KMS-11 (cell line): ENCODE measurements at regions not wholly inside any gene's neighbourhood (a gene's known extent, or its start where the extent isn't known, plus 50 kb on each side); places are given as distances from the start of the nearest gene placed in this dataset.

Experiments used
- H2AFZ ChIP-seq: fragments of 200-600 bp; sonication (generic); 2 replicates; pipeline ENCODE4 v1.6.1; 2016; ENCODE audit warnings: antibody characterized with exemption, mixed run types, low read depth
- H3K27ac ChIP-seq: fragments of 200-600 bp; sonication (generic); 2 replicates; pipeline ENCODE4 v1.6.1; 2016; ENCODE audit warnings: mild to moderate bottlenecking, mixed run types
- H3K27me3 ChIP-seq: fragments of 200-600 bp; sonication (generic); 2 replicates; pipeline ENCODE4 v1.6.1; 2017; ENCODE audit warnings: mild to moderate bottlenecking, low read depth, mixed run types, moderate library complexity; ENCODE audit not compliant: insufficient read depth
- H3K36me3 ChIP-seq: fragments of 200-600 bp; sonication (generic); 2 replicates; pipeline ENCODE4 v1.6.1; 2017; ENCODE audit warnings: mild to moderate bottlenecking, mixed run types; ENCODE audit not compliant: insufficient read depth
- H3K4me1 ChIP-seq: fragments of 200-600 bp; sonication (generic); 2 replicates; pipeline ENCODE4 v1.6.1; 2016; ENCODE audit warnings: mild to moderate bottlenecking, low read depth, mixed run types; ENCODE audit not compliant: poor library complexity, severe bottlenecking
- H3K4me2 ChIP-seq: fragments of 200-600 bp; sonication (generic); 2 replicates; pipeline ENCODE4 v1.7.0; 2016; ENCODE audit warnings: mild to moderate bottlenecking, mixed run types
- H3K4me3 ChIP-seq: fragments of 200-600 bp; sonication (generic); IDR thresholded peaks from 2 replicates; pipeline ENCODE4 v1.6.1; 2017; ENCODE audit warnings: low read depth, low read length, mixed read lengths; ENCODE audit not compliant: insufficient read depth
- H3K79me2 ChIP-seq: fragments of 200-600 bp; sonication (generic); 2 replicates; pipeline ENCODE4 v1.6.1; 2016; ENCODE audit warnings: low read depth, mixed run types; ENCODE audit not compliant: insufficient read depth
- H3K9ac ChIP-seq: fragments of 200-600 bp; sonication (generic); 2 replicates; pipeline ENCODE4 v1.6.1; 2016; ENCODE audit warnings: mild to moderate bottlenecking, mixed run types
- H4K20me1 ChIP-seq: fragments of 200-600 bp; sonication (generic); 2 replicates; pipeline ENCODE4 v1.6.1; 2016; ENCODE audit warnings: mild to moderate bottlenecking, mixed run types; ENCODE audit not compliant: insufficient read depth
- CTCF ChIP-seq: fragments of 200-600 bp; sonication (generic); conservative IDR thresholded peaks from 2 replicates; pipeline ENCODE4 v1.6.1; 2017; ENCODE audit warnings: low read depth, mild to moderate bottlenecking, antibody characterized with exemption, low read length, moderate library complexity, mixed read lengths

- H3K36me3 ChIP-seq = no peaks in the 10 kb centered on the region
- no peaks in the 10 kb centered on the region for H3K27me3 ChIP-seq
Observed at GRCh38 chr11:105344938-105345337, 205.4 kb upstream of the CARD18 start.

GRCh38 chr11:105334025-105334714 lies 194.6 kb upstream of the CARD18 start:
- Histone ChIP-seq H2AFZ (no peak overlapping the region), H3K27me3 (no peaks in the 10 kb centered on the region), H3K9ac (no peak overlapping the region), H3K27ac (no peak overlapping the region), H3K4me1 (no peaks in the 10 kb centered on the region), H3K79me2 (no peaks in the 10 kb centered on the region), H3K4me2 (no peak overlapping the region), H3K36me3 (no peaks in the 10 kb centered on the region), H3K4me3 (no peak overlapping the region), H4K20me1 (no peaks in the 10 kb centered on the region)
- no peak for TF ChIP-seq CTCF

More at GRCh38 chr11:105344938-105345337, 205.4 kb upstream of the CARD18 start:
- no peak overlapping the region for H3K27ac ChIP-seq
- H3K4me3 ChIP-seq = no peak overlapping the region
- TF ChIP-seq CTCF = no peak
- no peak overlapping the region for H3K4me2 ChIP-seq
- no peaks in the 10 kb centered on the region for H4K20me1 ChIP-seq
- H3K79me2 ChIP-seq = no peaks in the 10 kb centered on the region
- no peaks in the 10 kb centered on the region for H3K4me1 ChIP-seq
- no peak overlapping the region for H2AFZ ChIP-seq
- no peak overlapping the region for H3K9ac ChIP-seq

GRCh38 chr11:105333153-105333552 lies 193.6 kb upstream of the CARD18 start:
- Histone ChIP-seq H3K27ac (no peak overlapping the region), H3K36me3 (no peaks in the 10 kb centered on the region), H3K79me2 (no peaks in the 10 kb centered on the region), H3K4me3 (no peak overlapping the region), H3K4me2 (no peak overlapping the region), H2AFZ (no peak overlapping the region), H3K4me1 (no peaks in the 10 kb centered on the region), H3K9ac (no peak overlapping the region), H3K27me3 (no peaks in the 10 kb centered on the region), H4K20me1 (no peaks in the 10 kb centered on the region)
- no peak for TF ChIP-seq CTCF

GRCh38 chr11:105332171-105332570 lies 192.6 kb upstream of the CARD18 start:
- no peak overlapping the region for H3K27ac ChIP-seq
- no peak overlapping the region for H3K4me3 ChIP-seq
- no peaks in the 10 kb centered on the region for H3K79me2 ChIP-seq
- no peak overlapping the region for H3K4me2 ChIP-seq
- H3K27me3 ChIP-seq = no peaks in the 10 kb centered on the region
- H3K36me3 ChIP-seq = no peaks in the 10 kb centered on the region
- H3K9ac ChIP-seq = no peak overlapping the region
- TF ChIP-seq CTCF = no peak
- H3K4me1 ChIP-seq = no peaks in the 10 kb centered on the region
- no peaks in the 10 kb centered on the region for H4K20me1 ChIP-seq
- no peak overlapping the region for H2AFZ ChIP-seq
